ENCODE measurements at regions not wholly inside any gene's neighbourhood (a gene's known extent, or its start where the extent isn't known, plus 50 kb on each side); places are given as distances from the start of the nearest gene placed in this dataset.
"Not testable (repeated sequence)": the region's sequence is repeated elsewhere in the genome, so short reads cannot be mapped to it uniquely, and the experiment has no call there.

GRCh38 chrY:8151561-8151960 lies 1185.7 kb upstream of the TSPY4 start:
- no peak for DNase-seq (ENCODE audit: low spot score)

- DNase-seq (ENCODE audit: low spot score), result no peak
Observed at GRCh38 chrY:8128578-8128977, 1208.7 kb upstream of the TSPY4 start.

DNA sequence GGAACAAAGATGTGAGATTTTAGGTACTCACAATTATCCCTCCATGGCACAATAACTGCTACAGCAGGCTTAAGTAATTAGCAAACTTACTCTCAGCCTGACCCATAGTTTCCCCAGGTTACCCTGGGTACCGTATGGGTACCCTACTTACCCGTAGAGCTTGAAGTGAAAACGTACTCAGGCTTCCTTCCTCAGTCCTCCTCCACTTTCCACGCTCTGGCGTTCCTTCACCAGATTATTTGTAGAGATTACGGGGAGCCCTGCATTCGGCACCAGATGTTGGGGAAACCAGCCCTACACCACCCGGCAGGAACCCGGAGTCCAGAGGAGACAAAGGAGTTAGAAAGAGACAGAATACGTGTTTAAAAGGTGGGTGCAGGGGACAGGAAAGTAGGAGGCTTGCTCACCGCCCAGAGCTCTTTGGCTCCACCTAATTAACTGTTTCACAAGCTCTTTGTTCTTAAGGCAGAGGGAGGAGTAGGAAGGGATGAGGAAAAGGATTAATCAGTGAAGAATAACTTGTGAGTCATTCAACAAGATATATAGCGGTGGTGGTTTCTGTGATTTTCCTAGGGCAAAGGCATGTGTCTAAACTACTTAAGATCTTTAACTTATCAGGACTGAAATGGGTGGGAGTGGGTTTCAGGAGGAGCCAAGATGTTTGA lies 1211.2 kb upstream of the TSPY4 start:
- no peak for DNase-seq (ENCODE audit: low spot score)

DNA sequence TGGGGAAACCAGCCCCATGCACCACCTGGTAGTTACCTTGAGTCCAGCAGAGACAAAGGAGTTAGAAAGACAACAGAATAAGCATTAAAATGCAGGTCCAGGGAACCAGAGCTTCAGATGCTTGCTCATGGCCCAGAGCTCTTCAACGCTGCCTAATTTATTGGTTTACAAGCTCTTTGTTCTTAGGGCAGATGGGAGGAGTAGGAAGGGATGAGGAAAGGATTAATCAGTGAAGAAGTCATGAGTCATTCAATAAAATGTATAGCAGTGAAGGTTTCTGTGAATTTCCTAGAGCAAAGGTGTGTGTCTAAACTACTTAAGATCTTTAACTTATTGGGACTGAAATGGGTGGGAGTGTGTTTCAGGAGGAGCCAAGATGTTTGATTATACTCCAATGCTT lies 1210.3 kb upstream of the AMELY start:
- no peak for DNase-seq (ENCODE audit: low spot score)

GRCh38 chrY:8094429-8094828 lies 1182.9 kb upstream of the AMELY start:
- DNase-seq (ENCODE audit: low spot score), result no peak

GRCh38 chrY:8092926-8093325 lies 1181.4 kb upstream of the AMELY start:
- no peak for DNase-seq (ENCODE audit: low spot score)

GRCh38 chrY:8085925-8086324 lies 1174.4 kb upstream of the AMELY start:
- no peak for DNase-seq (ENCODE audit: low spot score)

DNA sequence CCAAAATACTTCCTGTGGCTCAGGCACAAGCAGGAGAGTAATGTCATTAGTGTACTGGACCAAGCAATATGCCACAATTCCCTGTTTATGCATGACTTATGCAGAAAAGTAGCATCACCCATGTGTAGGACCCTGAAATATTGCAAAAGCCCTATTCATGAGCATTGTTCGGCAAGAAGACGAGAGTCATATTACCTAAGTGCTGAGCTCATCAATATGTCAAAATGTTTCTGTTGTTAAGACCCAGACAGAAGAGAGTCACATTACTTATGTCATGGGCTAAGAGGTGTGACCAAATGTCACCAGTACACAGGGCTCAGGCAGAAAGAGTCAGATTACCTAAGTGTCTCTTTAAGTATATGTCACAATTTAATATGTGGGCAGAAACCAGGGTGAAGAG lies 1172.6 kb upstream of the AMELY start:
- no peak for DNase-seq (ENCODE audit: low spot score)

DNA sequence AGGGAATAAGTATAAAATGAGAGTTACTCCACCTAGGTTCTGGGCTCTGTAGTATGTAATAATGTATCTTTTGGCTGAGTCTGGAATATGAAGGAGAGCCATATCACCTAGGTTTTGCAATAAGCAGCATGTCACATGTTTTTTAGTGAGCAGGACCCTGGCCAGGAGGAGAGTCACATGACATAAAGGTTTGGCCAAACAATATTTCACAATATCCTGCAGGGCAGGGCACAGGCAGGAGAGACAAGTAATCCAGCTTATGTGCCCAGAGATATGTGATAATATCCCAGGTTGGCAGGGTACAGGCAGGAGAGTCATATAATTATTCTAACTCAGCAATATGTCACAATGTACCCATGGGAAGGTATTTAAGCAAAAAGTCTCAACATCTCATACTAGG lies 1169.6 kb upstream of the AMELY start:
- DNase-seq (ENCODE audit: low spot score), result no peak

DNA sequence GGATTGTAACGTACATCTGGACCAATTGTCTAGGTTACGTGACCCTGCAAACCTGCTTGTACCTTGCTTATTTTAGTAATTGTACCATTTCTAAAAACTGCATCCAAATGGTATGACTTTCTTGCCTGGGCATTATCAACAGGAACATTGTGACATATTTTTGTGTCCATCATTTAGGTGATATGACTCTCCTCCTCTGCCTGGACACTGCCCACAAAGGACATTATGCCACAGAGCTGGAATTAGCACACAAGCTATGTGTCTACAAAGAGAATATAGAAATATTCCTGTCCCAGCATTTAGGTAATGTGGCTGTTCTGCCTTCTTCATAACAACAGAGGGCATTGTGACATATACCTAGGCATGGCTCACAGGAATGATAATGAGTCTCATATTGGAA lies 1153.7 kb upstream of the AMELY start:
- DNase-seq (ENCODE audit: low spot score), result no peak

DNA sequence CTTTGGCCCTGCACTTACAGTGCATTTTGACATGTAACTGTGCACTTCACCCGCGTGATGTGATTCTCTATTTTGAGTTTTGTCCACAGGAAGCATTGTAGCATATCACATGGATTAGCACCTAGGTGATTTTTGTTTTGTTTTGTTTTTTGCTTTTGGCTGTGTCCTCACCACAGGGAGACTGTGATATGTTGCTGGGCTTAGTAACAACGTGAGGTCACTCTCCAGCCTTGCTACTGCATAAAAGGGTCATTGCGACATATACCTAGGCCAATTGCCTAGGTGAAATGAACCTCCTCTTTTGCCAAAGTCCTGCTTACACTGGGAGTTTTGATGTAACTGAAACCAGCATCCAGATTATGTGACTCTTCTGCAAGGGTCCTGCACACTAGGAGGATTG lies 1152.9 kb upstream of the AMELY start:
- DNase-seq (ENCODE audit: low spot score), result no peak

DNA sequence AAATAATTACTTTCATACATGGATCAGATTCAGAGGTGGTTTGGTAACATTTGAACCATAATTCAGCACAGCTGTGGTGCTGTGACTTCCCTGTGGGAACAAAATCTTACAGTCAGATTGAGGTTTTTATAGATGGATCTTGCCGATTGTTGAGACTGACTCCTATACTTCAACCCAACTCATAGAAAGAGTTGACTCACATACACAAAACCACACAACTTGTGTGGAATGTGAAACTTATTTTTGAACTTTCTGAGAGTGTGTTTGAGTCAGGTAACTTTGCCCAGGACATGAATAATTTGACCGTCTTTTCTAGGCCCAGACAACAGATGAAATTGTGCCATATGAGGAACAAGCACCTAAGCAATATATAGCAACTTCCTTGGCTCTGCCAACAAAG lies 1152.4 kb upstream of the AMELY start:
- no peak for DNase-seq (ENCODE audit: low spot score)

- DNase-seq (ENCODE audit: low spot score), result no peak
Observed at GRCh38 chrY:8058613-8059012, 1147.1 kb upstream of the AMELY start.

- DNase-seq (ENCODE audit: low spot score), result no peak
Observed at GRCh38 chrY:8051340-8051739, 1139.8 kb upstream of the AMELY start.

- DNase-seq (ENCODE audit: low spot score), result no peak
Observed at GRCh38 chrY:8041238-8041637, 1129.7 kb upstream of the AMELY start.

GRCh38 chrY:8036563-8036962 lies 1125.0 kb upstream of the AMELY start:
- DNase-seq (ENCODE audit: low spot score), result no peak

GRCh38 chrY:8035653-8036052 lies 1124.1 kb upstream of the AMELY start:
- no peak for DNase-seq (ENCODE audit: low spot score)

DNA sequence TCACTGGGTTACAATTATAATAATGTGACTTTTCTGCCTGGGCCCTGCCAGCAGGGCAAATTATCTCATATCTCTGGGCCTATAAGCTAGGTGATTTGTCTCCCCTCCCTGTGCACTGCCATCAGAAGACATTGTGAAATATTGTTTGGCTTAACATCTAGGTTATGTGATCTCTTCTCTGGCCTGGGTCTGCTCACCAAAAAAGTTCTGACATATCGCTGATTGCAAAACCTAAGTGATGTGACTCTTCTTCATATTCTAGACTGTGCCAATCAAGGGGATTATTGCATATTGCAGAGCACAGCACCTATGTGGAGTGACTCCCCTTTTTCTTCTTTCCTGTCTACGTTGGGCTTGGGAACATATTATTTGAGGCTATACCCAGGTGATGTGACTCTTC lies 1123.1 kb upstream of the AMELY start:
- DNase-seq (ENCODE audit: low spot score), result no peak

GRCh38 chrY:8033200-8033599 lies 1121.6 kb upstream of the AMELY start:
- DNase-seq (ENCODE audit: low spot score), result no peak

DNA sequence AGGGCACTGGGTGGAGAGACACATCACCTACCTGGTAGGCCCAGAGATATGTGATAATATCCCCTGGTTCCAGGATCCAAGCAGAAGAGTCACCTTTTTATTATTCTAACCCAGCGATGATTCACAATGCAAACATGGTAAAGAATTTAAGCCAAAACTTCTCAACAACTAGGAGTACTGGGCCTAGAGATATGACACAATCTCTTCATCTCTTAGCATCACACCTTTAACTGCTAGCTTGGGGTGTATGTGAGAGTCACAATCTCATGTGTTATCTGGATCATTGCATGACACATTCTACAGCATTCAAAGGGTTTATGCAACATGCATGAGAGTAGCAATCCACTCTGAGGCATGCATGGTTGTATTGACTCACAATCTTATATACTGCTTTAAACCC lies 1109.0 kb upstream of the AMELY start:
- no peak for DNase-seq (ENCODE audit: low spot score)

DNA sequence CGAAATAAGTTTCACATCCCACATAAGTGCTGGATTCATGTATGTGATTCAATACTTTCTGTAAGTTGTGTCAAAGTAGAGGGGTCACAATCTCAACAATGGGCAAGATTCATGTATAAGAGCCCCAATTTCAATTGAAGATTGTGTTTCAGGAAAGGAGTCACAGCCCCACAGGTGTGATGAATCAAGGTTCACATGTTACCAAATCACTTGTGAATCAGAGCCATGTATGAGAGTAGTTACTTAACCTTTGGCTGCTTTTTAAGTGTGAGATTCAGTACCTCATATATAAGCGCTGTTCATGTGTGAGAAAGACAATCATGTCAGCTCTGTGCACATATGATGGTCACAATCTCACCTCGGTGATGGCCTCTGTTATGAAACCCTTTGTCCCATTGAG lies 1100.0 kb upstream of the AMELY start:
- DNase-seq (ENCODE audit: low spot score), result no peak

GRCh38 chrY:8004196-8004595 lies 1092.6 kb upstream of the AMELY start:
- DNase-seq (ENCODE audit: low spot score), result no peak

GRCh38 chrY:7996726-7997125 lies 1085.2 kb upstream of the AMELY start:
- no peak for DNase-seq (ENCODE audit: low spot score)

DNA sequence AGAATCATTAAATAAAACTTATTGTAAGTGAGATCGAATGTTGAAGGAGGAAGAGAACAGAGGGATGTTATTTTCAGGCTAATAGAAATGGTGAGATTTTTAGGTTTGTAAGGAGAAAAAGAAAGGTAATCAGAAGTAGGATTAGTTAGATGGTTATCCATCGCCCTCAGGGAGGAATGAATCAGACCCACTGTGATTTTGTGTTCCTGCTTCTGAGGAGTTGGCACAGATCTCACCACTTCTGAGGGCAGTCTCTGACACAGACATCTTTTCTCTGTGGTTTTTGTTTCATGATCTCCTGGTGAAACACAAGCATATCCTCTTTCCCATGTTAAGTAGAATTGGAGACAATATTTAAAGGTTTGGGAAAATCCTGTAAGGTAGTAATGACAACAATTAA lies 1083.2 kb upstream of the AMELY start:
- not testable (repeated sequence) for DNase-seq (ENCODE audit: low spot score)

GRCh38 chrY:7979770-7980169 lies 1068.2 kb upstream of the AMELY start:
- no peak for DNase-seq (ENCODE audit: low spot score)
